Endothelial cell of umbilical vein (primary cell): ENCODE measurements at regions not wholly inside any gene's neighbourhood (a gene's known extent, or its start where the extent isn't known, plus 50 kb on each side); places are given as distances from the start of the nearest gene placed in this dataset.

ENCODE experiments used
- CTCF ChIP-seq, 2 donors: IDR thresholded peaks; 1 replicate in 1 of 2; 2 replicates in 1 of 2; pipeline ENCODE4 v1.5.1; 2011; ENCODE audit warnings: low read length in 2 of 2, mild to moderate bottlenecking in 2 of 2, moderate library complexity in 2 of 2, control low read depth in 1 of 2, inconsistent platforms in 1 of 2, low read depth in 1 of 2; ENCODE audit not compliant: insufficient read depth in 1 of 2; ENCODE audit errors: extremely low read depth in 1 of 2
- JUN ChIP-seq: IDR thresholded peaks from 2 replicates; pipeline ENCODE4 v1.6.1; 2011; ENCODE audit warnings: borderline replicate concordance, low read depth; ENCODE audit not compliant: insufficient read length, insufficient read depth
- POLR2A ChIP-seq: IDR thresholded peaks from 2 replicates; pipeline ENCODE4 v1.6.1; 2012; ENCODE audit warnings: low read depth, mild to moderate bottlenecking, control low read depth, low read length
- POLR2AphosphoS5 ChIP-seq: IDR thresholded peaks from 2 replicates; pipeline ENCODE4 v1.6.1; 2012; ENCODE audit warnings: low read depth, mild to moderate bottlenecking, control low read depth, low read length, moderate library complexity; ENCODE audit not compliant: insufficient read depth

- no peak for TF ChIP-seq CTCF (IDR thresholded peaks at IDR 0.05; ENCODE audit: extremely low read depth in 1 of 2, insufficient read depth in 1 of 2, low read depth in 1 of 2, low read length in 2 of 2)
- no peak for TF ChIP-seq POLR2AphosphoS5
- no peak for TF ChIP-seq JUN
- TF ChIP-seq POLR2A = no peak
Observed at GRCh38 chr4:3896441-3896840, 130.3 kb downstream of the ADRA2C start.
